ENCODE measurements at regions not wholly inside any gene's neighbourhood (a gene's known extent, or its start where the extent isn't known, plus 50 kb on each side); places are given as distances from the start of the nearest gene placed in this dataset.

DNA sequence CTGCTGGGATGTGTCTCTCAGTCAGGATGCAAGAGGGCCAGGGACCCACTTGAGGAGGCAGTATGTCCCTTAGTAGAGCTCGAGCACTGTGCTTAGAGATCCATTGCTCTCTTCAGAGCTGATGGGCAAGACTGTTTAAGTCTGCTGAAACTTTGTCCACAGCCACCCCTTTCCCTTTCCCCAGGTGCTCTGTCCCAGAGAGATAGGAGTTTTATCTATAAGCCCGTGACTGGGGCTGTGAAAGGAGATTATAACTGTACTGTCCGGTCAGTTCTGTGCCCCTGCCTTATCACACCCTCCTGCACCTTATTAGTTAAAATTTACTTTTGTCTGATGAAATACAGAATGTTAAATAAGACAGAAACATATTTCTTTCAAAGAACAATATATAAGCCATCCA is 378.4 kb downstream of the PABPC4L start:
- TF ChIP-seq, protein P1, sequence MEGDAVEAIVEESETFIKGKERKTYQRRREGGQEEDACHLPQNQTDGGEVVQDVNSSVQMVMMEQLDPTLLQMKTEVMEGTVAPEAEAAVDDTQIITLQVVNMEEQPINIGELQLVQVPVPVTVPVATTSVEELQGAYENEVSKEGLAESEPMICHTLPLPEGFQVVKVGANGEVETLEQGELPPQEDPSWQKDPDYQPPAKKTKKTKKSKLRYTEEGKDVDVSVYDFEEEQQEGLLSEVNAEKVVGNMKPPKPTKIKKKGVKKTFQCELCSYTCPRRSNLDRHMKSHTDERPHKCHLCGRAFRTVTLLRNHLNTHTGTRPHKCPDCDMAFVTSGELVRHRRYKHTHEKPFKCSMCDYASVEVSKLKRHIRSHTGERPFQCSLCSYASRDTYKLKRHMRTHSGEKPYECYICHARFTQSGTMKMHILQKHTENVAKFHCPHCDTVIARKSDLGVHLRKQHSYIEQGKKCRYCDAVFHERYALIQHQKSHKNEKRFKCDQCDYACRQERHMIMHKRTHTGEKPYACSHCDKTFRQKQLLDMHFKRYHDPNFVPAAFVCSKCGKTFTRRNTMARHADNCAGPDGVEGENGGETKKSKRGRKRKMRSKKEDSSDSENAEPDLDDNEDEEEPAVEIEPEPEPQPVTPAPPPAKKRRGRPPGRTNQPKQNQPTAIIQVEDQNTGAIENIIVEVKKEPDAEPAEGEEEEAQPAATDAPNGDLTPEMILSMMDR (conservative IDR thresholded peaks at IDR 0.05; ENCODE audit: low read depth, low read length) = no peak
- no peak for TF ChIP-seq EZH2 (IDR thresholded peaks at IDR 0.05; ENCODE audit: borderline replicate concordance, low read depth, low read length, poor library complexity, severe bottlenecking)
